IMR-90 (cell line): ENCODE measurements at regions not wholly inside any gene's neighbourhood (a gene's known extent, or its start where the extent isn't known, plus 50 kb on each side); places are given as distances from the start of the nearest gene placed in this dataset.

Experiments
- ATAC-seq: fragments of 200-7000 bp; cut with Tn5 transposase; 2 replicates; pipeline ENCODE4 v1.9.1; 2020; ENCODE audit warnings: low read depth, mild to moderate bottlenecking, moderate library complexity
- BruUV-seq: library from RNA; stranded (reverse); fragments of 400-500 nt; replicated peaks from 2 replicates; lab custom pipeline; 2021; lab: Mats Ljungman, UMichigan
- CTCF ChIA-PET: fragments of 300-600 bp; formaldehyde crosslinking; extraction: SDS; loops from one replicate; lab custom pipeline; 2021; ENCODE audit warnings: antibody characterized with exemption; lab: Yijun Ruan, JAX
- POLR2A ChIA-PET: fragments of 300-600 bp; sonication (Branson Sonifier 250); formaldehyde crosslinking; loops from one replicate; lab custom pipeline; 2022; ENCODE audit warnings: antibody characterized with exemption; ENCODE audit not compliant: unreplicated experiment; lab: Charles Lee
- DNase-seq: peaks from one replicate; pipeline ENCODE4 v3.0.0; 2013
- H2AFZ ChIP-seq: replicated peaks from 2 replicates; pipeline ENCODE3; 2013; ENCODE audit warnings: low read length, mild to moderate bottlenecking; ENCODE audit not compliant: poor library complexity
- H2AK5ac ChIP-seq: 2 replicates; pipeline ENCODE4 v1.6.1; 2013; ENCODE audit warnings: low read depth, low read length, inconsistent platforms
- H2AK9ac ChIP-seq: replicated peaks from 2 replicates; pipeline ENCODE3; 2013; ENCODE audit warnings: mild to moderate bottlenecking, low read depth, low read length, moderate library complexity; ENCODE audit not compliant: poor library complexity
- H2BK120ac ChIP-seq: 2 replicates; pipeline ENCODE4 v1.6.1; 2013; ENCODE audit warnings: low read depth, low read length, inconsistent platforms
- H2BK15ac ChIP-seq: 3 replicates; pipeline ENCODE4 v1.6.1; 2013; ENCODE audit warnings: low read depth, low read length, inconsistent platforms
- H2BK20ac ChIP-seq: 2 replicates; pipeline ENCODE4 v1.6.1; 2013; ENCODE audit warnings: low read depth, mild to moderate bottlenecking, inconsistent platforms, low read length, moderate library complexity
- H2BK5ac ChIP-seq: 2 replicates; pipeline ENCODE4 v1.6.1; 2013; ENCODE audit warnings: mild to moderate bottlenecking, low read depth, low read length, inconsistent platforms; ENCODE audit not compliant: poor library complexity, severe bottlenecking
- H3K14ac ChIP-seq: replicated peaks from 2 replicates; pipeline ENCODE4 v1.6.1; 2013; ENCODE audit warnings: low read depth, low read length, inconsistent platforms
- H3K18ac ChIP-seq: 2 replicates; pipeline ENCODE4 v1.6.1; 2013; ENCODE audit warnings: low read depth, low read length, control low read depth
- H3K23ac ChIP-seq: 2 replicates; pipeline ENCODE4 v1.6.1; 2013; ENCODE audit warnings: low read depth, low read length, inconsistent platforms
- H3K27ac ChIP-seq: 2 replicates; pipeline ENCODE4 v1.5.1; 2013; ENCODE audit warnings: mild to moderate bottlenecking, control low read depth, low read length; ENCODE audit not compliant: insufficient read depth
- H3K27me3 ChIP-seq: 2 replicates; pipeline ENCODE4 v1.6.1; 2013; ENCODE audit warnings: low read length; ENCODE audit not compliant: control insufficient read depth, insufficient read depth
- H3K36me3 ChIP-seq: 2 replicates; pipeline ENCODE4 v1.6.1; 2013; ENCODE audit warnings: low read length, mixed read lengths; ENCODE audit not compliant: control insufficient read depth, insufficient read depth
- H3K4ac ChIP-seq: 2 replicates; pipeline ENCODE4 v1.6.1; 2013; ENCODE audit warnings: low read depth, low read length, inconsistent platforms
- H3K4me1 ChIP-seq: 2 replicates; pipeline ENCODE4 v1.6.1; 2013; ENCODE audit warnings: low read length, mixed read lengths; ENCODE audit not compliant: control insufficient read depth, insufficient read depth
- H3K4me2 ChIP-seq: 2 replicates; pipeline ENCODE4 v1.6.1; 2013; ENCODE audit warnings: low read depth, mild to moderate bottlenecking, control low read depth, low read length, moderate library complexity
- H3K4me3 ChIP-seq: 2 replicates; pipeline ENCODE4 v1.5.1; 2013; ENCODE audit warnings: low read depth, mild to moderate bottlenecking, control low read depth, low read length, moderate library complexity; ENCODE audit not compliant: insufficient read depth
- H3K56ac ChIP-seq: 2 replicates; pipeline ENCODE4 v1.6.1; 2013; ENCODE audit warnings: low read length, inconsistent platforms; ENCODE audit not compliant: insufficient read depth; ENCODE audit errors: extremely low read depth
- H3K79me1 ChIP-seq, 2 experiments: 2 replicates each; pipeline ENCODE4 v1.6.1; 2013; ENCODE audit warnings: low read length in 2 of 2, inconsistent platforms in 1 of 2, low read depth in 1 of 2
- H3K9ac ChIP-seq: 2 replicates; pipeline ENCODE4 v1.6.1; 2013; ENCODE audit warnings: low read depth, low read length, control low read depth
- H3K9me1 ChIP-seq: 2 replicates; pipeline ENCODE4 v1.6.1; 2013; ENCODE audit warnings: low read length, inconsistent platforms; ENCODE audit not compliant: insufficient read depth
- H3K9me3 ChIP-seq: 2 replicates; pipeline ENCODE4 v1.6.1; 2013; ENCODE audit warnings: low read length; ENCODE audit not compliant: control insufficient read depth, insufficient read depth
- H4K20me1 ChIP-seq: 2 replicates; pipeline ENCODE4 v1.6.1; 2013; ENCODE audit warnings: low read length, inconsistent platforms; ENCODE audit not compliant: insufficient read depth
- H4K5ac ChIP-seq: 2 replicates; pipeline ENCODE4 v1.6.1; 2013; ENCODE audit warnings: mild to moderate bottlenecking, low read depth, low read length, control low read depth
- H4K8ac ChIP-seq, 2 experiments: 2 replicates each; pipeline ENCODE4 v1.6.1; 2013; ENCODE audit warnings: low read depth in 2 of 2, low read length in 2 of 2, control low read depth in 1 of 2, inconsistent platforms in 1 of 2
- H4K91ac ChIP-seq: 2 replicates; pipeline ENCODE4 v1.6.1; 2013; ENCODE audit warnings: low read depth, low read length, inconsistent platforms; ENCODE audit not compliant: insufficient read depth
- BHLHE40 ChIP-seq: fragments of 150-350 bp; IDR thresholded peaks from 2 replicates; pipeline ENCODE4 v1.6.1; 2016; ENCODE audit warnings: mild to moderate bottlenecking, low read depth, low read length
- CHD1 ChIP-seq: IDR thresholded peaks from 2 replicates; pipeline ENCODE4 v1.6.1; 2012; ENCODE audit warnings: low read depth, low read length, improper control_type of control experiment
- POLR2A ChIP-seq: IDR thresholded peaks from 2 replicates; pipeline ENCODE4 v1.6.1; 2012; ENCODE audit warnings: mild to moderate bottlenecking, low read depth, low read length
- RCOR1 ChIP-seq: IDR thresholded peaks from 2 replicates; pipeline ENCODE4 v1.6.1; 2012; ENCODE audit warnings: mild to moderate bottlenecking, low read length, improper control_type of control experiment; ENCODE audit not compliant: insufficient replicate concordance
- WGBS, 2 experiments: methylation state at CpG; one replicate each; pipeline versions ENCODE4 v1.1.5 to v1.1.7; 2013; ENCODE audit warnings: missing lambda C conversion rate in 2 of 2; ENCODE audit not compliant: insufficient read length in 1 of 2; ENCODE audit errors: extremely low coverage in 2 of 2; 5-methylcytosine and 5-hydroxymethylcytosine counted together
- dilution Hi-C: fragments of 300-500 bp; cut with HindIII; formaldehyde crosslinking; loops from one replicate; pipeline ENCODE4 v1.14.3; 2018; ENCODE audit warnings: low sequenced_read_pairs; ENCODE audit not compliant: unreplicated experiment
- in situ Hi-C: fragments of 300-500 bp; cut with MboI; formaldehyde crosslinking; loops from 3 replicates; pipeline ENCODE4 v1.14.3; 2019; ENCODE audit warnings: low sequenced_read_pairs, inconsistent platforms, mixed read lengths
- intact Hi-C: fragments of 100-400 bp; cut with micrococcal nuclease; formaldehyde crosslinking; loops from 2 replicates; pipeline ENCODE4 v1.10.0; 2022

GRCh38 chr2:120490091-120490798, 144.3 kb downstream of the INHBB start:
- no peak overlapping the region for H3K4me3 ChIP-seq
- ChIA-PET CTCF (no interaction called here), POLR2A (no interaction called here)
- H3K4me1 ChIP-seq, result no peaks in the 10 kb centered on the region
- H4K20me1 ChIP-seq, result no peaks in the 10 kb centered on the region
- H2AK9ac ChIP-seq, result no peak overlapping the region
- no peak overlapping the region for H4K8ac ChIP-seq
- no peaks in the 10 kb centered on the region; the same call in 1 of the 2 replicates for H3K9me3 ChIP-seq
- TF ChIP-seq POLR2A (no peak), BHLHE40 (no peak), RCOR1 (no peak), CHD1 (no peak)
- no peak overlapping the region for H3K56ac ChIP-seq
- H2AK5ac ChIP-seq, result no peak overlapping the region
- H2BK15ac ChIP-seq, result no peak overlapping the region
- DNase-seq (no peak), ATAC-seq (no peak)
- no peak overlapping the region for H3K4ac ChIP-seq
- no peak overlapping the region for H3K9ac ChIP-seq
- H3K27me3 ChIP-seq, result peaks cover 44% of the 10 kb centered on the region
- H3K4me2 ChIP-seq, result no peak overlapping the region
- no peak overlapping the region for H3K23ac ChIP-seq
- no peak overlapping the region for H3K14ac ChIP-seq
- dilution Hi-C loops, result no loop called here
- H2BK5ac ChIP-seq, result no peak overlapping the region
- no peak overlapping the region for H3K27ac ChIP-seq
- no peak overlapping the region for H4K91ac ChIP-seq
- H2BK120ac ChIP-seq, result no peak overlapping the region
- H3K79me1 ChIP-seq, result no peaks in the 10 kb centered on the region
- no peak overlapping the region for H2BK20ac ChIP-seq
- H2AFZ ChIP-seq, result no peak overlapping the region
- H4K5ac ChIP-seq, result no peak overlapping the region
- intact Hi-C loops, result no loop called here
- in situ Hi-C loops, result no loop called here
- no peaks in the 10 kb centered on the region for H3K36me3 ChIP-seq
- BruUV-seq, result no TSS peak
- H3K9me1 ChIP-seq, result no peaks in the 10 kb centered on the region
- H3K18ac ChIP-seq, result no peak overlapping the region
- 83% methylated on average over 2 of the region's 12 CpGs; no CpG with 5 or more reads in 1 of the 2 experiments for WGBS, 2 experiments
